T1000 (cell line): ENCODE measurements at regions not wholly inside any gene's neighbourhood (a gene's known extent, or its start where the extent isn't known, plus 50 kb on each side); places are given as distances from the start of the nearest gene placed in this dataset.
A peak's percentile ranks its signal among the peaks of the same experiment; 100 is the strongest.
"Not testable (repeated sequence)": the region's sequence is repeated elsewhere in the genome, so short reads cannot be mapped to it uniquely, and the experiment has no call there.

Source experiments
- DNase-seq: peaks from one replicate; lab custom pipeline; 2025; ENCODE audit warnings: mixed read lengths; lab: John Stamatoyannopoulos, UW

GRCh38 chr15:22665711-22666110, 120.7 kb upstream of the NIPA1 start:
- DNase-seq: not testable (repeated sequence)

- peak; percentile 13 for DNase-seq
Measured at GRCh38 chr15:22684786-22685185, 101.7 kb upstream of the NIPA1 start.

- DNase-seq: not testable (repeated sequence)
Measured at GRCh38 chr15:22699881-22700280, 86.6 kb upstream of the NIPA1 start.

- not testable (repeated sequence) for DNase-seq
Measured at GRCh38 chr15:22710831-22711341, 75.6 kb upstream of the NIPA1 start.

- DNase-seq: not testable (repeated sequence)
Measured at GRCh38 chr15:22713933-22714332, 72.5 kb upstream of the NIPA1 start.

- DNase-seq: not testable (repeated sequence)
Measured at GRCh38 chr15:22714358-22715132, 71.9 kb upstream of the NIPA1 start.

- not testable (repeated sequence) for DNase-seq
Measured at GRCh38 chr15:22715133-22715845, 71.2 kb upstream of the NIPA1 start.

GRCh38 chr15:22719980-22720379, 66.5 kb upstream of the NIPA1 start:
- not testable (repeated sequence) for DNase-seq

- not testable (repeated sequence) for DNase-seq
Measured at GRCh38 chr15:22726104-22726503, 60.3 kb upstream of the NIPA1 start.

GRCh38 chr15:22735067-22735466, 51.4 kb upstream of the NIPA1 start:
- not testable (repeated sequence) for DNase-seq

- no peak for DNase-seq
Measured at GRCh38 chr15:22735781-22736180, 50.7 kb upstream of the NIPA1 start.

GRCh38 chr15:22736200-22736599, 50.2 kb upstream of the NIPA1 start:
- DNase-seq: not testable (repeated sequence)
